ENCODE measurements at regions not wholly inside any gene's neighbourhood (a gene's known extent, or its start where the extent isn't known, plus 50 kb on each side); places are given as distances from the start of the nearest gene placed in this dataset.

- TF ChIP-seq CTCF (IDR thresholded peaks at IDR 0.05) (no peak), POLR2AphosphoS5 (IDR thresholded peaks at IDR 0.05) (no peak), POLR2A (IDR thresholded peaks at IDR 0.05) (no peak)
Measured at GRCh38 chr6:139584599-139584998, 210.2 kb upstream of the CITED2 start.
